Loucy (cell line): ENCODE measurements at regions not wholly inside any gene's neighbourhood (a gene's known extent, or its start where the extent isn't known, plus 50 kb on each side); places are given as distances from the start of the nearest gene placed in this dataset.

Experiments used
- EZH2phosphoT487 ChIP-seq: fragments of 200-600 bp; IDR thresholded peaks from 2 replicates; pipeline ENCODE4 v1.6.1; 2018; ENCODE audit warnings: antibody characterized with exemption, mild to moderate bottlenecking, moderate library complexity, borderline replicate concordance
- TF ChIP-seq, protein P1 (sequence below): fragments of 200-600 bp; sonication (generic); conservative IDR thresholded peaks from 2 replicates; pipeline ENCODE4 v1.5.1; 2014; ENCODE audit warnings: mild to moderate bottlenecking, antibody characterized with exemption, low read length

- TF ChIP-seq, protein P1, sequence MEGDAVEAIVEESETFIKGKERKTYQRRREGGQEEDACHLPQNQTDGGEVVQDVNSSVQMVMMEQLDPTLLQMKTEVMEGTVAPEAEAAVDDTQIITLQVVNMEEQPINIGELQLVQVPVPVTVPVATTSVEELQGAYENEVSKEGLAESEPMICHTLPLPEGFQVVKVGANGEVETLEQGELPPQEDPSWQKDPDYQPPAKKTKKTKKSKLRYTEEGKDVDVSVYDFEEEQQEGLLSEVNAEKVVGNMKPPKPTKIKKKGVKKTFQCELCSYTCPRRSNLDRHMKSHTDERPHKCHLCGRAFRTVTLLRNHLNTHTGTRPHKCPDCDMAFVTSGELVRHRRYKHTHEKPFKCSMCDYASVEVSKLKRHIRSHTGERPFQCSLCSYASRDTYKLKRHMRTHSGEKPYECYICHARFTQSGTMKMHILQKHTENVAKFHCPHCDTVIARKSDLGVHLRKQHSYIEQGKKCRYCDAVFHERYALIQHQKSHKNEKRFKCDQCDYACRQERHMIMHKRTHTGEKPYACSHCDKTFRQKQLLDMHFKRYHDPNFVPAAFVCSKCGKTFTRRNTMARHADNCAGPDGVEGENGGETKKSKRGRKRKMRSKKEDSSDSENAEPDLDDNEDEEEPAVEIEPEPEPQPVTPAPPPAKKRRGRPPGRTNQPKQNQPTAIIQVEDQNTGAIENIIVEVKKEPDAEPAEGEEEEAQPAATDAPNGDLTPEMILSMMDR = no peak
- TF ChIP-seq EZH2phosphoT487 = no peak
Observed at GRCh38 chr13:76319921-76320320, 566.3 kb downstream of the KCTD12 start.
